ENCODE measurements at regions not wholly inside any gene's neighbourhood (a gene's known extent, or its start where the extent isn't known, plus 50 kb on each side); places are given as distances from the start of the nearest gene placed in this dataset.

- H2AK5ac ChIP-seq (ENCODE audit: insufficient read length, low read length), result no peak overlapping the region
- WGBS (ENCODE audit: extremely low coverage, insufficient read length, low lambda C conversion rate), result no CpG with 5 or more reads among the region's 11 CpGs
- Mint-ChIP-seq H3K4me3 (no peak overlapping the region), H3K4me1 (peaks cover under 1% of the 10 kb centered on the region in 2 experiments; a peak in 3 of 4 replicates), H3K27me3 (ENCODE audit: low read depth) (peaks cover 2% of the 10 kb centered on the region), H3K27ac (no peak overlapping the region), H3K36me3 (ENCODE audit: insufficient read depth in 1 of 3, low read depth in 3 of 3) (no peaks in the 10 kb centered on the region), H3K9me3 (no peaks in the 10 kb centered on the region; a peak in 1 of 5 replicates)
- no peak overlapping the region for H3K18ac ChIP-seq (ENCODE audit: insufficient read length, low read depth, low read length)
- no peak overlapping the region for H4K8ac ChIP-seq (replicated peaks; ENCODE audit: insufficient read length, low read depth, low read length)
- no peak overlapping the region for H3K27ac ChIP-seq (ENCODE audit: insufficient read length, low read depth, low read length)
- no peak overlapping the region for H3K23ac ChIP-seq (ENCODE audit: insufficient read length, low read depth, low read length)
- H3K4ac ChIP-seq (ENCODE audit: low read depth, low read length), result no peak overlapping the region
- no peak overlapping the region for H2BK12ac ChIP-seq (ENCODE audit: insufficient read length, low read depth, low read length)
- no peak overlapping the region for H3K14ac ChIP-seq (ENCODE audit: insufficient read depth, low read length)
- H3K9me3 ChIP-seq (ENCODE audit: control insufficient read depth, low read depth, low read length), result no peaks in the 10 kb centered on the region
- H3K9ac ChIP-seq (ENCODE audit: extremely low read depth, insufficient read length, low read length), result no peak overlapping the region
- no peaks in the 10 kb centered on the region for H3K79me2 ChIP-seq (ENCODE audit: insufficient read depth, low read length)
- no peaks in the 10 kb centered on the region for H3K27me3 ChIP-seq (ENCODE audit: insufficient read depth, low read length)
- H3K79me1 ChIP-seq (ENCODE audit: insufficient read depth, low read depth, low read length, poor library complexity, severe bottlenecking), result no peaks in the 10 kb centered on the region
- no peaks in the 10 kb centered on the region for H3K23me2 ChIP-seq (ENCODE audit: insufficient read length, low read depth, low read length, poor library complexity, severe bottlenecking)
- no peak overlapping the region for H2BK5ac ChIP-seq (ENCODE audit: insufficient read length, low read length)
- no peak overlapping the region for H2BK15ac ChIP-seq (ENCODE audit: low read depth, low read length)
- H4K5ac ChIP-seq (ENCODE audit: insufficient read length, low read depth, low read length), result no peak overlapping the region
- H2BK20ac ChIP-seq (ENCODE audit: low read depth, low read length, poor library complexity, severe bottlenecking), result no peak overlapping the region
- DNase-seq, result no peak
- no peak overlapping the region for H2BK120ac ChIP-seq (ENCODE audit: low read depth, low read length, poor library complexity, severe bottlenecking)
- H3K4me2 ChIP-seq (ENCODE audit: insufficient read depth, insufficient read length, low read length), result no peak overlapping the region
- H3K4me1 ChIP-seq (ENCODE audit: insufficient read depth, low read length), result 0 out of 2 replicates have a peak, but pooled peaks cover 3% of the 10 kb centered on the region
- no peak overlapping the region for H3K56ac ChIP-seq (ENCODE audit: insufficient read length, low read depth, low read length)
- H4K20me1 ChIP-seq (ENCODE audit: control insufficient read depth, insufficient read depth, insufficient read length), result no peaks in the 10 kb centered on the region
- H4K91ac ChIP-seq (ENCODE audit: insufficient read length, low read depth, low read length), result no peak overlapping the region
- no peak for TF ChIP-seq CTCF (conservative IDR thresholded peaks at IDR 0.05)
- no peak overlapping the region for H2AFZ ChIP-seq (ENCODE audit: low read length)
- no peak overlapping the region for H3T11ph ChIP-seq (ENCODE audit: low read length)
Observed at GRCh38 chr11:129737831-129738230, 77.8 kb upstream of the TMEM45B start.
